ENCODE measurements at regions not wholly inside any gene's neighbourhood (a gene's known extent, or its start where the extent isn't known, plus 50 kb on each side); places are given as distances from the start of the nearest gene placed in this dataset.
"Not testable (repeated sequence)": the region's sequence is repeated elsewhere in the genome, so short reads cannot be mapped to it uniquely, and the experiment has no call there.

- TF ChIP-seq, protein P1, sequence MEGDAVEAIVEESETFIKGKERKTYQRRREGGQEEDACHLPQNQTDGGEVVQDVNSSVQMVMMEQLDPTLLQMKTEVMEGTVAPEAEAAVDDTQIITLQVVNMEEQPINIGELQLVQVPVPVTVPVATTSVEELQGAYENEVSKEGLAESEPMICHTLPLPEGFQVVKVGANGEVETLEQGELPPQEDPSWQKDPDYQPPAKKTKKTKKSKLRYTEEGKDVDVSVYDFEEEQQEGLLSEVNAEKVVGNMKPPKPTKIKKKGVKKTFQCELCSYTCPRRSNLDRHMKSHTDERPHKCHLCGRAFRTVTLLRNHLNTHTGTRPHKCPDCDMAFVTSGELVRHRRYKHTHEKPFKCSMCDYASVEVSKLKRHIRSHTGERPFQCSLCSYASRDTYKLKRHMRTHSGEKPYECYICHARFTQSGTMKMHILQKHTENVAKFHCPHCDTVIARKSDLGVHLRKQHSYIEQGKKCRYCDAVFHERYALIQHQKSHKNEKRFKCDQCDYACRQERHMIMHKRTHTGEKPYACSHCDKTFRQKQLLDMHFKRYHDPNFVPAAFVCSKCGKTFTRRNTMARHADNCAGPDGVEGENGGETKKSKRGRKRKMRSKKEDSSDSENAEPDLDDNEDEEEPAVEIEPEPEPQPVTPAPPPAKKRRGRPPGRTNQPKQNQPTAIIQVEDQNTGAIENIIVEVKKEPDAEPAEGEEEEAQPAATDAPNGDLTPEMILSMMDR (IDR thresholded peaks at IDR 0.05; ENCODE audit: extremely low read depth, low read depth, low read length), result no peak
- no peak for DNase-seq (ENCODE audit: insufficient read length, low spot score, missing footprints)
- H3K27me3 ChIP-seq (ENCODE audit: insufficient read depth, low read length), result no peaks in the 10 kb centered on the region
- no peaks in the 10 kb centered on the region for H3K36me3 ChIP-seq (ENCODE audit: insufficient read depth, low read length)
- H4K20me1 ChIP-seq (ENCODE audit: insufficient read depth, low read length), result no peaks in the 10 kb centered on the region
- H2AFZ ChIP-seq (ENCODE audit: low read length), result no peak overlapping the region
- H3K4me3 ChIP-seq (ENCODE audit: insufficient read depth, low read length), result no peak overlapping the region
- H3K4me1 ChIP-seq (ENCODE audit: insufficient read depth, low read length), result no peaks in the 10 kb centered on the region
- no peaks in the 10 kb centered on the region for H3K79me2 ChIP-seq (ENCODE audit: insufficient read depth, low read length)
- H3K4me2 ChIP-seq (ENCODE audit: insufficient read depth, low read length), result no peak overlapping the region
- H3K9me3 ChIP-seq (ENCODE audit: low read depth, low read length), result peaks cover 2% of the 10 kb centered on the region
- H3K27ac ChIP-seq (ENCODE audit: low read depth, low read length), result no peak overlapping the region
These were observed 690.7 kb upstream of the ZNF385D start for GRCh38 chr3:22441711-22442110.

GRCh38 chr3:22443571-22444233, 692.7 kb upstream of the ZNF385D start:
- Histone ChIP-seq H3K36me3 (ENCODE audit: insufficient read depth, low read length) (no peaks in the 10 kb centered on the region), H3K4me3 (ENCODE audit: insufficient read depth, low read length) (no peak overlapping the region), H3K4me2 (ENCODE audit: insufficient read depth, low read length) (no peak overlapping the region), H3K4me1 (ENCODE audit: insufficient read depth, low read length) (no peaks in the 10 kb centered on the region), H4K20me1 (ENCODE audit: insufficient read depth, low read length) (no peaks in the 10 kb centered on the region), H3K27ac (ENCODE audit: low read depth, low read length) (no peak overlapping the region), H3K79me2 (ENCODE audit: insufficient read depth, low read length) (no peaks in the 10 kb centered on the region), H3K27me3 (ENCODE audit: insufficient read depth, low read length) (no peaks in the 10 kb centered on the region), H3K9me3 (ENCODE audit: low read depth, low read length) (peaks cover 2% of the 10 kb centered on the region), H2AFZ (ENCODE audit: low read length) (no peak overlapping the region)
- TF ChIP-seq, protein P1 (IDR thresholded peaks at IDR 0.05; ENCODE audit: extremely low read depth, low read depth, low read length), result no peak
- DNase-seq (ENCODE audit: insufficient read length, low spot score, missing footprints), result no peak

DNA sequence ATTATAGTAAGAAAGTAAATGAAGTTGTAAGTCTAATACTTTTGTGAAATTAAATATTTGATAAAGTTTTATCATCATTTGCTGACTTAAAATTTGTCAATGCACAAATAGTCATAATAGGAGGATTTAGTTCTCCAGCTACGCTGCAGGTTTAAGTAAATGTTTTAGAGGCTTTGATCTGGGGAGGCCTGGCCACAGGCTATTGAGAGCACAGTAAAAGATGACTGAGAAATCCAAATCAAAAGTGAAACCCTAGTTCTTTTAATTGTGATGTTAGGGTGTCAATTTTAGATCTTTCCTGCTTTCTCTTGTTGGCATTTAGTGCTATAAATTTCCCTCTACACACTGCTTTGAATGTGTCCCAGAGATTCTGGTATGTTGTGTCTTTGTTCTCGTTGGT, 694.3 kb upstream of the ZNF385D start:
- H4K20me1 ChIP-seq (ENCODE audit: insufficient read depth, low read length); H3K36me3 ChIP-seq (ENCODE audit: insufficient read depth, low read length); H3K4me2 ChIP-seq (ENCODE audit: insufficient read depth, low read length); H3K79me2 ChIP-seq (ENCODE audit: insufficient read depth, low read length); H2AFZ ChIP-seq (ENCODE audit: low read length); H3K27me3 ChIP-seq (ENCODE audit: insufficient read depth, low read length); H3K9me3 ChIP-seq (ENCODE audit: low read depth, low read length); H3K4me1 ChIP-seq (ENCODE audit: insufficient read depth, low read length); H3K4me3 ChIP-seq (ENCODE audit: insufficient read depth, low read length); H3K27ac ChIP-seq (ENCODE audit: low read depth, low read length): not testable (repeated sequence)
- DNase-seq (ENCODE audit: insufficient read length, low spot score, missing footprints), result peak; percentile 26

DNA sequence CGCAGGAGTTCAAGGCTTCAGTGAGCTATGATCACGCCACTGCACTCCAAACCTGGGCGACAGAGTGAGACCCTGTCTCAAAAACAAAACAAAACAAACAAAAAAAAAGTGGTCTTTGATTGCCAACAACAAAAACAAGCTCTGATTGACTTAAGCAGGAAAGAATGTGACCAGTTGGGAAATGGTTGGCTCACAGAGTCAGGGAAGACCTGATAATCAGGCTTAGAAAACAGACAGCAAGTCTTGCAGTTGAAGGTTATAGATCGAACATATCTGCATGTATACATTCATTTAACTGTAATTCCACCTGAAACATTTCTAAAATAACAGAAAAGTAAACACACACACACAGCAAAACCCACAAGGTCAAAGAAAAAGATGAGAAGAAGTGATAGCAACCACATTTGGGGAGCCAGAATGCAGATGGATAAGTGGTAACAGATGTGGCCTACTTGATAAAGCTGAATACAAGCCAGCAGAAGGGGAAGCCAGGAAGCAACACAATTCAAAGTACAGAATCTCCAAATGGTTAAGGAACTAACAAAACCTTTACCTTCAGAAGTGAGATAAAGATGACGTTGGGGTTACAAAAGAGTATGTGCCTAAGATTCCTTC, 699.9 kb upstream of the ZNF385D start:
- Histone ChIP-seq H3K4me1 (ENCODE audit: insufficient read depth, low read length) (no peaks in the 10 kb centered on the region), H2AFZ (ENCODE audit: low read length) (no peak overlapping the region), H3K4me3 (ENCODE audit: insufficient read depth, low read length) (no peak overlapping the region), H3K79me2 (ENCODE audit: insufficient read depth, low read length) (no peaks in the 10 kb centered on the region), H3K27me3 (ENCODE audit: insufficient read depth, low read length) (no peaks in the 10 kb centered on the region), H3K4me2 (ENCODE audit: insufficient read depth, low read length) (no peak overlapping the region), H4K20me1 (ENCODE audit: insufficient read depth, low read length) (no peaks in the 10 kb centered on the region), H3K27ac (ENCODE audit: low read depth, low read length) (no peak overlapping the region), H3K36me3 (ENCODE audit: insufficient read depth, low read length) (no peaks in the 10 kb centered on the region), H3K9me3 (ENCODE audit: low read depth, low read length) (peaks cover 3% of the 10 kb centered on the region)
- TF ChIP-seq, protein P1 (IDR thresholded peaks at IDR 0.05; ENCODE audit: extremely low read depth, low read depth, low read length), result no peak
- DNase-seq (ENCODE audit: insufficient read length, low spot score, missing footprints), result no peak
